ENCODE measurements at regions not wholly inside any gene's neighbourhood (a gene's known extent, or its start where the extent isn't known, plus 50 kb on each side); places are given as distances from the start of the nearest gene placed in this dataset.

- Histone ChIP-seq H3K4me1 (ENCODE audit: control insufficient read depth, low read depth, low read length) (peaks cover 6% of the 10 kb centered on the region), H3K27ac (ENCODE audit: low read length) (no peak overlapping the region), H3K27me3 (ENCODE audit: control insufficient read depth, insufficient read depth, low read length) (no peaks in the 10 kb centered on the region), H3K4me3 (ENCODE audit: low read length) (no peak overlapping the region), H3K36me3 (ENCODE audit: control insufficient read depth, low read depth, low read length) (no peaks in the 10 kb centered on the region), H3K9ac (ENCODE audit: low read length) (no peak overlapping the region), H3K9me3 (ENCODE audit: control insufficient read depth, low read depth, low read length) (no peaks in the 10 kb centered on the region)
These were observed 196.4 kb downstream of the NSUN3 start for GRCh38 chr3:94259291-94259690.

GRCh38 chr3:94269763-94270162 is 206.9 kb downstream of the NSUN3 start:
- no peak overlapping the region for H3K4me3 ChIP-seq (ENCODE audit: low read length)
- H3K27me3 ChIP-seq (ENCODE audit: control insufficient read depth, insufficient read depth, low read length) = no peaks in the 10 kb centered on the region
- H3K27ac ChIP-seq (ENCODE audit: low read length) = no peak overlapping the region
- H3K36me3 ChIP-seq (ENCODE audit: control insufficient read depth, low read depth, low read length) = no peaks in the 10 kb centered on the region
- H3K9me3 ChIP-seq (ENCODE audit: control insufficient read depth, low read depth, low read length) = no peaks in the 10 kb centered on the region
- no peaks in the 10 kb centered on the region for H3K4me1 ChIP-seq (ENCODE audit: control insufficient read depth, low read depth, low read length)
- no peak overlapping the region for H3K9ac ChIP-seq (ENCODE audit: low read length)

- H3K4me3 ChIP-seq (ENCODE audit: low read length) = no peak overlapping the region
- H3K4me1 ChIP-seq (ENCODE audit: control insufficient read depth, low read depth, low read length) = no peaks in the 10 kb centered on the region
- H3K36me3 ChIP-seq (ENCODE audit: control insufficient read depth, low read depth, low read length) = no peaks in the 10 kb centered on the region
- no peaks in the 10 kb centered on the region for H3K27me3 ChIP-seq (ENCODE audit: control insufficient read depth, insufficient read depth, low read length)
- H3K27ac ChIP-seq (ENCODE audit: low read length) = no peak overlapping the region
- H3K9me3 ChIP-seq (ENCODE audit: control insufficient read depth, low read depth, low read length) = no peaks in the 10 kb centered on the region
- H3K9ac ChIP-seq (ENCODE audit: low read length) = no peak overlapping the region
These were observed 209.2 kb downstream of the NSUN3 start for GRCh38 chr3:94272016-94272415.

- no peaks in the 10 kb centered on the region for H3K36me3 ChIP-seq (ENCODE audit: control insufficient read depth, low read depth, low read length)
- no peak overlapping the region for H3K27ac ChIP-seq (ENCODE audit: low read length)
- H3K4me1 ChIP-seq (ENCODE audit: control insufficient read depth, low read depth, low read length) = no peaks in the 10 kb centered on the region
These were observed 218.1 kb downstream of the NSUN3 start for GRCh38 chr3:94280958-94281357.

GRCh38 chr3:94285872-94286271 is 223.0 kb downstream of the NSUN3 start:
- no peak overlapping the region for H3K4me3 ChIP-seq (ENCODE audit: low read length)
- H3K9ac ChIP-seq (ENCODE audit: low read length) = no peak overlapping the region
- H3K27ac ChIP-seq (ENCODE audit: low read length) = no peak overlapping the region
- H3K9me3 ChIP-seq (ENCODE audit: control insufficient read depth, low read depth, low read length) = no peaks in the 10 kb centered on the region
- no peaks in the 10 kb centered on the region for H3K36me3 ChIP-seq (ENCODE audit: control insufficient read depth, low read depth, low read length)
- no peaks in the 10 kb centered on the region for H3K27me3 ChIP-seq (ENCODE audit: control insufficient read depth, insufficient read depth, low read length)
- peaks cover 5% of the 10 kb centered on the region for H3K4me1 ChIP-seq (ENCODE audit: control insufficient read depth, low read depth, low read length)

More at GRCh38 chr3:94280958-94281357, 218.1 kb downstream of the NSUN3 start:
- no peaks in the 10 kb centered on the region for H3K27me3 ChIP-seq (ENCODE audit: control insufficient read depth, insufficient read depth, low read length)
- no peak overlapping the region for H3K4me3 ChIP-seq (ENCODE audit: low read length)
- H3K9ac ChIP-seq (ENCODE audit: low read length) = no peak overlapping the region
- no peaks in the 10 kb centered on the region for H3K9me3 ChIP-seq (ENCODE audit: control insufficient read depth, low read depth, low read length)

GRCh38 chr3:94291686-94292085 is 228.8 kb downstream of the NSUN3 start:
- Histone ChIP-seq H3K27ac (ENCODE audit: low read length) (no peak overlapping the region), H3K4me1 (ENCODE audit: control insufficient read depth, low read depth, low read length) (peaks cover 8% of the 10 kb centered on the region), H3K27me3 (ENCODE audit: control insufficient read depth, insufficient read depth, low read length) (no peaks in the 10 kb centered on the region), H3K36me3 (ENCODE audit: control insufficient read depth, low read depth, low read length) (no peaks in the 10 kb centered on the region), H3K9ac (ENCODE audit: low read length) (no peak overlapping the region), H3K9me3 (ENCODE audit: control insufficient read depth, low read depth, low read length) (no peaks in the 10 kb centered on the region), H3K4me3 (ENCODE audit: low read length) (no peak overlapping the region)

GRCh38 chr3:94292151-94292550 is 229.3 kb downstream of the NSUN3 start:
- H3K9me3 ChIP-seq (ENCODE audit: control insufficient read depth, low read depth, low read length) = no peaks in the 10 kb centered on the region
- no peak overlapping the region for H3K9ac ChIP-seq (ENCODE audit: low read length)
- no peak overlapping the region for H3K27ac ChIP-seq (ENCODE audit: low read length)
- no peaks in the 10 kb centered on the region for H3K27me3 ChIP-seq (ENCODE audit: control insufficient read depth, insufficient read depth, low read length)
- no peak overlapping the region for H3K4me3 ChIP-seq (ENCODE audit: low read length)
- peaks cover 8% of the 10 kb centered on the region for H3K4me1 ChIP-seq (ENCODE audit: control insufficient read depth, low read depth, low read length)
- no peaks in the 10 kb centered on the region for H3K36me3 ChIP-seq (ENCODE audit: control insufficient read depth, low read depth, low read length)

GRCh38 chr3:94293793-94294195 is 230.9 kb downstream of the NSUN3 start:
- H3K36me3 ChIP-seq (ENCODE audit: control insufficient read depth, low read depth, low read length) = no peaks in the 10 kb centered on the region
- no peak overlapping the region for H3K4me3 ChIP-seq (ENCODE audit: low read length)
- no peaks in the 10 kb centered on the region for H3K27me3 ChIP-seq (ENCODE audit: control insufficient read depth, insufficient read depth, low read length)
- H3K27ac ChIP-seq (ENCODE audit: low read length) = no peak overlapping the region
- H3K9ac ChIP-seq (ENCODE audit: low read length) = no peak overlapping the region
- peaks cover 8% of the 10 kb centered on the region for H3K4me1 ChIP-seq (ENCODE audit: control insufficient read depth, low read depth, low read length)
- no peaks in the 10 kb centered on the region for H3K9me3 ChIP-seq (ENCODE audit: control insufficient read depth, low read depth, low read length)

GRCh38 chr3:94294806-94295205 is 231.9 kb downstream of the NSUN3 start:
- Histone ChIP-seq H3K4me3 (ENCODE audit: low read length) (no peak overlapping the region), H3K36me3 (ENCODE audit: control insufficient read depth, low read depth, low read length) (no peaks in the 10 kb centered on the region), H3K27ac (ENCODE audit: low read length) (no peak overlapping the region), H3K4me1 (ENCODE audit: control insufficient read depth, low read depth, low read length) (peaks cover 8% of the 10 kb centered on the region), H3K9me3 (ENCODE audit: control insufficient read depth, low read depth, low read length) (no peaks in the 10 kb centered on the region), H3K9ac (ENCODE audit: low read length) (no peak overlapping the region), H3K27me3 (ENCODE audit: control insufficient read depth, insufficient read depth, low read length) (no peaks in the 10 kb centered on the region)

GRCh38 chr3:94299716-94300115 is 236.9 kb downstream of the NSUN3 start:
- Histone ChIP-seq H3K4me1 (ENCODE audit: control insufficient read depth, low read depth, low read length) (no peaks in the 10 kb centered on the region), H3K9ac (ENCODE audit: low read length) (no peak overlapping the region), H3K27me3 (ENCODE audit: control insufficient read depth, insufficient read depth, low read length) (no peaks in the 10 kb centered on the region), H3K4me3 (ENCODE audit: low read length) (no peak overlapping the region), H3K27ac (ENCODE audit: low read length) (no peak overlapping the region), H3K36me3 (ENCODE audit: control insufficient read depth, low read depth, low read length) (no peaks in the 10 kb centered on the region), H3K9me3 (ENCODE audit: control insufficient read depth, low read depth, low read length) (no peaks in the 10 kb centered on the region)

- no peaks in the 10 kb centered on the region for H3K4me1 ChIP-seq (ENCODE audit: control insufficient read depth, low read depth, low read length)
- no peaks in the 10 kb centered on the region for H3K36me3 ChIP-seq (ENCODE audit: control insufficient read depth, low read depth, low read length)
- no peaks in the 10 kb centered on the region for H3K27me3 ChIP-seq (ENCODE audit: control insufficient read depth, insufficient read depth, low read length)
- no peaks in the 10 kb centered on the region for H3K9me3 ChIP-seq (ENCODE audit: control insufficient read depth, low read depth, low read length)
- no peak overlapping the region for H3K27ac ChIP-seq (ENCODE audit: low read length)
- H3K4me3 ChIP-seq (ENCODE audit: low read length) = no peak overlapping the region
- no peak overlapping the region for H3K9ac ChIP-seq (ENCODE audit: low read length)
These were observed 238.5 kb downstream of the NSUN3 start for GRCh38 chr3:94301366-94301765.

- H3K9me3 ChIP-seq (ENCODE audit: control insufficient read depth, low read depth, low read length) = no peaks in the 10 kb centered on the region
- H3K27me3 ChIP-seq (ENCODE audit: control insufficient read depth, insufficient read depth, low read length) = no peaks in the 10 kb centered on the region
- no peaks in the 10 kb centered on the region for H3K36me3 ChIP-seq (ENCODE audit: control insufficient read depth, low read depth, low read length)
These were observed 240.4 kb downstream of the NSUN3 start for GRCh38 chr3:94303266-94303665.

More at GRCh38 chr3:94303266-94303665, 240.4 kb downstream of the NSUN3 start:
- Histone ChIP-seq H3K4me1 (ENCODE audit: control insufficient read depth, low read depth, low read length) (no peaks in the 10 kb centered on the region), H3K4me3 (ENCODE audit: low read length) (no peak overlapping the region), H3K9ac (ENCODE audit: low read length) (no peak overlapping the region), H3K27ac (ENCODE audit: low read length) (no peak overlapping the region)

All from iPS-18a (cell line).